NCI-H1694 treated with DMSO at 0.1 percent for 48 hours (cell line): ENCODE measurements at regions not wholly inside any gene's neighbourhood (a gene's known extent, or its start where the extent isn't known, plus 50 kb on each side); places are given as distances from the start of the nearest gene placed in this dataset.
"Not testable (repeated sequence)": the region's sequence is repeated elsewhere in the genome, so short reads cannot be mapped to it uniquely, and the experiment has no call there.

ENCODE experiments used
- DNase-seq: peaks from one replicate; lab custom pipeline; 2025; lab: John Stamatoyannopoulos, UW

- DNase-seq: no peak
Measured at GRCh38 chr13:56457535-56458190, 683.1 kb upstream of the PRR20A start.

GRCh38 chr13:56459286-56459685 lies 681.4 kb upstream of the PRR20A start:
- DNase-seq: no peak

GRCh38 chr13:56501750-56502149 lies 639.0 kb upstream of the PRR20A start:
- DNase-seq: no peak

GRCh38 chr13:56510836-56511235 lies 629.9 kb upstream of the PRR20A start:
- no peak for DNase-seq

- not testable (repeated sequence) for DNase-seq
Measured at GRCh38 chr13:56512336-56512735, 628.4 kb upstream of the PRR20A start.

- DNase-seq: no peak
Measured at GRCh38 chr13:56515441-56515840, 625.3 kb upstream of the PRR20A start.

GRCh38 chr13:56528040-56528790 lies 612.5 kb upstream of the PRR20A start:
- no peak for DNase-seq

GRCh38 chr13:56530096-56530495 lies 610.6 kb upstream of the PRR20A start:
- DNase-seq: no peak

- not testable (repeated sequence) for DNase-seq
Measured at GRCh38 chr13:56547921-56548320, 592.8 kb upstream of the PRR20A start.

GRCh38 chr13:56558698-56559320 lies 581.9 kb upstream of the PRR20A start:
- DNase-seq: no peak

GRCh38 chr13:56561327-56561726 lies 579.4 kb upstream of the PRR20A start:
- peak; percentile 2 for DNase-seq

GRCh38 chr13:56563663-56564062 lies 577.1 kb upstream of the PRR20A start:
- no peak for DNase-seq

- DNase-seq: no peak
Measured at GRCh38 chr13:56586976-56587375, 553.7 kb upstream of the PRR20A start.

GRCh38 chr13:56615572-56615971 lies 525.1 kb upstream of the PRR20A start:
- DNase-seq: no peak

- no peak for DNase-seq
Measured at GRCh38 chr13:56622840-56623239, 517.9 kb upstream of the PRR20A start.

- not testable (repeated sequence) for DNase-seq
Measured at GRCh38 chr13:56628886-56629285, 511.8 kb upstream of the PRR20A start.

GRCh38 chr13:56631060-56631459 lies 509.7 kb upstream of the PRR20A start:
- not testable (repeated sequence) for DNase-seq

- DNase-seq: no peak
Measured at GRCh38 chr13:56653043-56653442, 487.7 kb upstream of the PRR20A start.

- no peak for DNase-seq
Measured at GRCh38 chr13:56659041-56659471, 481.7 kb upstream of the PRR20A start.

GRCh38 chr13:56670563-56670962 lies 470.2 kb upstream of the PRR20A start:
- DNase-seq: no peak

GRCh38 chr13:56681404-56681803 lies 459.3 kb upstream of the PRR20A start:
- DNase-seq: no peak

GRCh38 chr13:56687131-56687530 lies 453.6 kb upstream of the PRR20A start:
- DNase-seq: peak; percentile 82

- DNase-seq: peak; percentile 9
Measured at GRCh38 chr13:56697011-56697410, 443.7 kb upstream of the PRR20A start.
